GM19025 (cell line): ENCODE measurements at regions not wholly inside any gene's neighbourhood (a gene's known extent, or its start where the extent isn't known, plus 50 kb on each side); places are given as distances from the start of the nearest gene placed in this dataset.

Experiments used
- ATAC-seq: cut with Tn5 transposase; IDR thresholded peaks from one replicate; pipeline ENCODE4 v1.9.1; 2021; ENCODE audit warnings: mild to moderate bottlenecking, low read depth, moderate library complexity; ENCODE audit not compliant: unreplicated experiment

- ATAC-seq = no peak
Observed at GRCh38 chr1:227451057-227451456, 112.3 kb upstream of the ZNF678 start.

DNA sequence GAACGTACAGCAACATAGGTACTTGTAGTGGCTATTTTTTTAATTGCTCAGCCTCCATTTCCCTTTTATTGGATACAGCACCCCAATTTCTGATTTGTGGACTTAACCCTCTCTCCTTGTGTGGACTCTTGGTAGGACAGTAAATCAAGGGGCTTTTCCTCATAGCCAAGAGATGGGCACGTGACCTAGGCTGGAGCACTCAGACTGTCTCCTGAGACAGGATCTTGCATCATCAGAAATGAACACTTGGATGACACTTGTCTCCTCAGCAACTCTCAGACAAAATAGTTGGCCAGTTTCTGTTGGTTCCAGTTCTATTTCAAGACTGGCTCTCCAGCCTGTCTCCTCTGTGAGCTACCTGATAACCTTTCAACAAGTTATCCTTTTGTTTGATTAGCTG lies 112.9 kb upstream of the ZNF678 start:
- no peak for ATAC-seq

DNA sequence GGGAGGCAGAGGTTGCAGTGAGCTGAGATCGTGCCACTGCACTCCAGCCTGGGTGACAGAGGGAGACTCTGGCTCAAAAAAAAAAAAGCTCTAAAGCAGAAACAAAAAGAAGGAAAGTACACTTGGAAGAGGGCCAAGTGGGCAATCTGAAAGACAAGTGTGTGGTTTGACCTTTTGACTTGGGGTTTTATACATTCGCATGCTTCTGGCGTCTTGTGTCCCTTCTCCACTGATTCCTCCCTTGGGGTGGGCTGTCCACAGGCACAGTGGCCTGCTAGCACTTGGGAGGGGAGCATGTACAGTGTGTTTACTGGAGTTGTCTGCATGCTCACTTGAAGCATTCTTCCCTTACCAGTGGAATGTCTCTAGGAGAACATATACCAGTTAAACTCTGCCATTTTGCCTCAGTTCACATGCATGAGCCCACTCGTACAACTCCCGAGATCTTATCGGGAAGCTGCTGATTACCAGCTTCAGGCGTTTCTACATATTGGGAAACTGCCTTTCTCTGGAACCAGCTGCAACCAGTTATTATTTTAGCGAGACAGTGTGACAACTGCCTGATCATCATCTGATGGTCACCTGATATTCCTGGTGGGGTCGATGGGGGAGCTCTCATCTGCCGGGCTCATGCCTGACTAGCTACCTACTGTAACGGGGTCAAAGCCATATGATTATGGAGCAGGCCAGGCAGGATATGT lies 113.5 kb upstream of the ZNF678 start:
- ATAC-seq = no peak

GRCh38 chr1:227449051-227449450 lies 114.3 kb upstream of the ZNF678 start:
- ATAC-seq = no peak

GRCh38 chr1:227447531-227447990 lies 115.8 kb upstream of the ZNF678 start:
- ATAC-seq = no peak

DNA sequence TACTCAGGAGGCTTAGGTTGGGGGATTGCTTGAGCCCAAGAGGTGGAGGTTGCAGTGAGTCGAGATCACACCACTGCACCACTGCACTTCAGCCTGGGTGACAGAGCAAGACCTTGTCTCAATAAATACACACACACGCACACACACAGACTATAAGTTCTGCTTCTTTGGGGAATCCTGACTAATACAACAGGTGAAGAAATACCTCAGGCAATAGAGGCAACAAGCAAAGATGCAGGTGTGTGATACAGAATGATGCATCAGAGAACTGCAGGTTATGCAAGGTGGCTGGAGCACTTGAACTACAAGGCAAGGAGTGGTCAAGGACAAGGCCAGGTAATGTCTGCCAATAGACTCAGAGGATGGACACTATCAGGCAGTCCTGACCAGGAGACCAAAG lies 117.6 kb upstream of the ZNF678 start:
- ATAC-seq = no peak

- ATAC-seq = no peak
Observed at GRCh38 chr1:227445092-227445674, 118.2 kb upstream of the ZNF678 start.

DNA sequence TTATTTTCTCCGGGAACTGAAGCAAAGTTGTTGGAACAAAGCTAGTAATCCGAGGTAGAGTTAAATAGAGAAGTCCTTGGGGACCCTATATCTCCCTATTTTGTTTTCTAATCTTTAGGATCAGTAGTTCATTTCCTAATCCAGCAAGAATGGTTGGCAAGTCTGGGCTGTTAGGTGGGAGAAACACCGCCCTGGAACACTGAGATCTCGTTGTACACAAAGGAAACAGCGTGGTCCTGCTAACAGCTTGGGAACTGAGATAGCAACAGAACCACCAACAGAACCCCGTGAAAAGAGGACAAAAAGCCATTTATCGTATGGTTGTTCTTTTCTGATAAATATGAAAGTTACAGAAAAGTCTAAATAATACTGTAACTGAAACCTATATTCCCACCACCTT lies 121.9 kb upstream of the CDC42BPA start:
- no peak for ATAC-seq

GRCh38 chr1:227437495-227438008 lies 119.3 kb upstream of the CDC42BPA start:
- no peak for ATAC-seq

DNA sequence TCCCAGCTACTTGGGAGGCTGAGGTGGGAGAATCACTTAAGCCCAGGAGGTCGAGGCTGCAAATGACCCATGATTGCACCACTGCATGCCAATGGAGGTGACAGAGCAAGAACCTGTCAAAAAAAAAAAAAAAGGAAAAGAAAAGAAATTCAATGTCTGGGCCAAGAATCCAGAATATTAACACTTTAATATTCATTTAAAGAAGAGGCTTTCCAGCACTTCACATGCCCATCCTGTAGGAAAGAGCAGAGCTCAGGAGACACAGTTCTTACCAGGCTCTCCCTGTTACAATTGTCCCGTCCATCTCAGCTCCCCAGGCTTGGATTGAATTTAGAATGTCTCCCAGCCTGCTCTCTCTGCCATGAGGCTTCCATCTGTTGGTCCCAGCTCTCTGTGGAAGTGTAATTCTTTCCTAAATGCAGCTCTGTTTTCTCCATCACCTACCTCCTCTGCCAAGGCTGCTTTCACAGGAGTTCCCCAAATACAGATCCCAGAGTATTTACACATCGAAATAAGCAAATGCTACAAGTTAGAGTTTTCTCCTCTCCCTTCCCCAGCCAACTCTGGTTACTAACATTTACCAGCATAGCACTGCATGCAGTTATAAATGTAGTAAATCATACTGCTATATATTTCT lies 116.6 kb upstream of the CDC42BPA start:
- no peak for ATAC-seq

DNA sequence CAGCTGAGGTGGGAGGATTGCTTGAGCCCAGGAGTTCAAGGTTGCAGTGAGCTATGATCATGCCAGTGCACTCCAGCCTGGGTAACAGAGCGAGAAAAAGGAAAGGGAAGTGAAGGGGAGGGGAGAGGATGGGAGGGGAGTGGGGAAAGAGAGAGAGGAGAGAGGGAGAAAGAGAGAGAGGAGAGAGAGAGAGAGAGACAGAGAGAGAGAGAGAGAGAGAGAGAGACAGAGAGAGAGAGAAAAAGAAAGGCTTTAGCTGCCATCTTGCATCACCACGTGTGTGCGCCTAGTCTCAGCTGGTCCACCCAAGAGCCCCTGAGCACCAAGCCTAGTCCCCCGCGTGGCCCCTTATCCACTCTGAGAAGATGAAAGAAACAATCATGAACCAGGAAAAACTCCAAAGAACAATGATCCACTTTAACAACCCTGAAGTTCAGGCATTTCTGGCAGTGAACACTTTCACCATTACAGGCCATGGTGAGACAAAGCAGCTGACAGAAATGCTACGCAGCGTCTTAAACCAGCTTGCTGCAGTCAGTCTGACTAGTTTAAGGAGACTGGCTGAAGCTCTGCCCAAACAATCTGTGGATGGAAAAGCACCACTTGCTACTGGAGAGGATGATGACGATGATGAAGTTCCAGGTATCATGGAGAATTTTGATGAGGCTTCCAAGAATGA lies 115.5 kb upstream of the CDC42BPA start:
- no peak for ATAC-seq

GRCh38 chr1:227432981-227433380 lies 114.7 kb upstream of the CDC42BPA start:
- no peak for ATAC-seq

GRCh38 chr1:227432181-227432535 lies 113.9 kb upstream of the CDC42BPA start:
- ATAC-seq = no peak

GRCh38 chr1:227429447-227430359 lies 111.4 kb upstream of the CDC42BPA start:
- ATAC-seq = no peak

DNA sequence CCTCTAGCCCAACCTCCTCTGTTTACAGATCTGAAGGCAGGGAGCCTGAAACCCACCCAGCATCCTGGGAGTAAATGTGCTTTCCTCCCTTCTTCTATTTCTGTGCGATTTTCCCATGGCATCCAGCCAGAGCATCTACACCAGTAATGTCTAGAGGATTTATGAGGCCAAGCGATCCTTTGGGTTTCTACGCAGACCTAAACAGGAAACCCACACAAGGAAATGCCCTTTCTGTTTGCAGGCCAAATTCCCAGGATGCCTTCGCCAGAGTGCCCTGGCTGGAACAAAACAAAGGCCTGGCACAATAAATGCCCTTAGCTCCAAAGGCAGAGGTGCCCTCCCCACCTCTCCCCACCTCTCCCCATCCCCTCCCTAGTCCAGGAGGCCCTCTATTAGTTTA lies 110.5 kb upstream of the CDC42BPA start:
- no peak for ATAC-seq

- ATAC-seq = no peak
Observed at GRCh38 chr1:227427411-227427810, 109.1 kb upstream of the CDC42BPA start.

- ATAC-seq = no peak
Observed at GRCh38 chr1:227424953-227425352, 106.7 kb upstream of the CDC42BPA start.

- ATAC-seq = no peak
Observed at GRCh38 chr1:227424159-227424680, 105.9 kb upstream of the CDC42BPA start.

GRCh38 chr1:227422581-227422980 lies 104.3 kb upstream of the CDC42BPA start:
- ATAC-seq = no peak

- no peak for ATAC-seq
Observed at GRCh38 chr1:227420147-227420546, 101.9 kb upstream of the CDC42BPA start.
